Sigmoid colon (tissue), 6 donors: ENCODE measurements at regions not wholly inside any gene's neighbourhood (a gene's known extent, or its start where the extent isn't known, plus 50 kb on each side); places are given as distances from the start of the nearest gene placed in this dataset.

Experiments
- DNase-seq: peaks from one replicate; pipeline ENCODE4 v3.0.0-alpha.2; 2019
- H3K27ac ChIP-seq, 4 donors: fragments of 200-600 bp; sonication (generic); one replicate each; pipeline ENCODE4 v1.5.1; 2016 to 2019; ENCODE audit warnings: mild to moderate bottlenecking in 1 of 4
- H3K27me3 ChIP-seq, 3 donors: fragments of 200-600 bp; sonication (generic); one replicate each; pipeline ENCODE4 v1.5.1; 2019; ENCODE audit warnings: mild to moderate bottlenecking in 1 of 3
- H3K36me3 ChIP-seq, 4 donors: fragments of 200-600 bp; sonication (generic); one replicate each; pipeline ENCODE4 v1.5.1; 2016 to 2019
- H3K4me1 ChIP-seq, 4 donors: fragments of 200-600 bp; sonication (generic); one replicate each; pipeline ENCODE4 v1.5.1; 2017 to 2019
- H3K4me3 ChIP-seq, 4 donors: fragments of 200-600 bp; sonication (generic); one replicate each; pipeline ENCODE4 v1.5.1; 2017 to 2019; ENCODE audit warnings: mild to moderate bottlenecking in 2 of 4, moderate library complexity in 1 of 4
- H3K9me3 ChIP-seq, 4 donors: fragments of 200-600 bp in 3 of 4; sonication (generic) in 3 of 4; one replicate each; pipeline versions ENCODE4 v1.5.1 to v1.6.1; 2013 to 2019
- EP300 ChIP-seq, 4 donors: sonication (generic); formaldehyde crosslinking; IDR thresholded peaks; one replicate each; pipeline ENCODE4 v1.6.1; 2017; ENCODE audit warnings: antibody characterized with exemption in 4 of 4
- POLR2A ChIP-seq, 2 donors: fragments of 450-650 bp; IDR thresholded peaks; one replicate each; pipeline ENCODE4 v1.6.1; 2016; ENCODE audit warnings: antibody characterized with exemption in 2 of 2, mild to moderate bottlenecking in 2 of 2, moderate library complexity in 2 of 2
- POLR2AphosphoS5 ChIP-seq, 4 donors: sonication (generic); formaldehyde crosslinking; IDR thresholded peaks; one replicate each; pipeline ENCODE4 v1.6.1; 2017; ENCODE audit warnings: antibody characterized with exemption in 4 of 4
- WGBS, 2 donors: extraction: QIAGEN DNeasy Blood & Tissue Kit; methylation state at CpG; one replicate each; pipeline ENCODE4 v1.1.7; 2013; 5-methylcytosine and 5-hydroxymethylcytosine counted together
- intact Hi-C: fragments of 100-400 bp; cut with DNase I; formaldehyde crosslinking; loops from one replicate; pipeline ENCODE4 v1.15.1; 2023
- TF ChIP-seq, protein P1 (sequence below), 4 experiments: fragments of 450-650 bp in 3 of 4; fragments of 200-600 bp in 1 of 4; IDR thresholded peaks; one replicate each; pipeline ENCODE4 v1.5.1; 2016 to 2019; ENCODE audit warnings: antibody characterized with exemption in 4 of 4, mild to moderate bottlenecking in 3 of 4, moderate library complexity in 2 of 4
- donor health status: healthy with polysubstance abuse.
- donor health status: healthy.

- WGBS, 2 donors = 91 to 96% methylated on average over 1 of the region's 1 CpG
- no peaks in the 10 kb centered on the region for H3K27me3 ChIP-seq
- no peaks in the 10 kb centered on the region for H3K9me3 ChIP-seq
- DNase-seq = no peak
- intact Hi-C loops = no loop called here
- no peak overlapping the region for H3K27ac ChIP-seq
- no peak overlapping the region for H3K4me3 ChIP-seq
- no peaks in the 10 kb centered on the region for H3K36me3 ChIP-seq
- H3K4me1 ChIP-seq = no peaks in the 10 kb centered on the region
- no peak for TF ChIP-seq EP300 (IDR thresholded peaks at IDR 0.05)
- TF ChIP-seq POLR2AphosphoS5 (IDR thresholded peaks at IDR 0.05) = no peak
- no peak for TF ChIP-seq POLR2A (IDR thresholded peaks at IDR 0.05)
- TF ChIP-seq, protein P1, sequence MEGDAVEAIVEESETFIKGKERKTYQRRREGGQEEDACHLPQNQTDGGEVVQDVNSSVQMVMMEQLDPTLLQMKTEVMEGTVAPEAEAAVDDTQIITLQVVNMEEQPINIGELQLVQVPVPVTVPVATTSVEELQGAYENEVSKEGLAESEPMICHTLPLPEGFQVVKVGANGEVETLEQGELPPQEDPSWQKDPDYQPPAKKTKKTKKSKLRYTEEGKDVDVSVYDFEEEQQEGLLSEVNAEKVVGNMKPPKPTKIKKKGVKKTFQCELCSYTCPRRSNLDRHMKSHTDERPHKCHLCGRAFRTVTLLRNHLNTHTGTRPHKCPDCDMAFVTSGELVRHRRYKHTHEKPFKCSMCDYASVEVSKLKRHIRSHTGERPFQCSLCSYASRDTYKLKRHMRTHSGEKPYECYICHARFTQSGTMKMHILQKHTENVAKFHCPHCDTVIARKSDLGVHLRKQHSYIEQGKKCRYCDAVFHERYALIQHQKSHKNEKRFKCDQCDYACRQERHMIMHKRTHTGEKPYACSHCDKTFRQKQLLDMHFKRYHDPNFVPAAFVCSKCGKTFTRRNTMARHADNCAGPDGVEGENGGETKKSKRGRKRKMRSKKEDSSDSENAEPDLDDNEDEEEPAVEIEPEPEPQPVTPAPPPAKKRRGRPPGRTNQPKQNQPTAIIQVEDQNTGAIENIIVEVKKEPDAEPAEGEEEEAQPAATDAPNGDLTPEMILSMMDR (IDR thresholded peaks at IDR 0.05) = no peak
Observed at GRCh38 chr6:129955584-129955983, 62.8 kb upstream of the L3MBTL3 start.

- 84 to 85% methylated on average over 8 of the region's 8 CpGs for WGBS, 2 donors
- no peaks in the 10 kb centered on the region for H3K9me3 ChIP-seq
- no peak overlapping the region for H3K27ac ChIP-seq
- no peaks in the 10 kb centered on the region for H3K27me3 ChIP-seq
- DNase-seq = no peak
- H3K4me3 ChIP-seq = no peak overlapping the region
- H3K4me1 ChIP-seq = no peaks in the 10 kb centered on the region
- intact Hi-C loops = no loop called here
- TF ChIP-seq POLR2A (IDR thresholded peaks at IDR 0.05) (no peak), EP300 (IDR thresholded peaks at IDR 0.05) (no peak), POLR2AphosphoS5 (IDR thresholded peaks at IDR 0.05) (no peak)
- TF ChIP-seq, protein P1 (IDR thresholded peaks at IDR 0.05) = no peak
- H3K36me3 ChIP-seq = no peaks in the 10 kb centered on the region
Observed at GRCh38 chr6:129954749-129955431, 63.5 kb upstream of the L3MBTL3 start.

DNA sequence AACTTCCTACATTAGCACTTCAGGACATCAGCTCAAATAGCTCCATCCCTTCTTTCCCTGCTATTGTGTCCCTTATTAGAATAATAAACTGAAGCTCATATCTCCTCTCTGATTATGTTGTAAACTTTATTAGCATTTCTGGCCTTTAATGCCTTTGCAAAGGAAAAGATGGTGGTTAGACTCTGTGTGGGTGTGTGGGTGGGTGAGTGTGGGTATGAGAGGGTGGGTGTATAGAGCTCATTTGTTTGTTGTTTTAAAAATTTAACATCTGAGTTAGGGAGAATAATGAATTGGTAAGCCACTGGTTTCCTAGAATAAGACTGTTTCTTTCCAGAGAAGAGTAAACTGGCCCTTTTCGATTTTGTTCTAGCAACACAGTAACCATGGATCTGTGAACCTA lies 70.6 kb upstream of the L3MBTL3 start:
- WGBS, 2 donors = 77 to 87% methylated on average over 1 of the region's 1 CpG
- no peak overlapping the region for H3K4me3 ChIP-seq
- no peaks in the 10 kb centered on the region for H3K9me3 ChIP-seq
- no peak for DNase-seq
- no peaks in the 10 kb centered on the region for H3K27me3 ChIP-seq
- intact Hi-C loops = no loop called here
- TF ChIP-seq EP300 (IDR thresholded peaks at IDR 0.05) (no peak), POLR2AphosphoS5 (IDR thresholded peaks at IDR 0.05) (no peak), POLR2A (IDR thresholded peaks at IDR 0.05) (no peak)
- TF ChIP-seq, protein P1 (IDR thresholded peaks at IDR 0.05) = no peak
- H3K4me1 ChIP-seq = no peaks in the 10 kb centered on the region
- no peaks in the 10 kb centered on the region for H3K36me3 ChIP-seq
- no peak overlapping the region for H3K27ac ChIP-seq

DNA sequence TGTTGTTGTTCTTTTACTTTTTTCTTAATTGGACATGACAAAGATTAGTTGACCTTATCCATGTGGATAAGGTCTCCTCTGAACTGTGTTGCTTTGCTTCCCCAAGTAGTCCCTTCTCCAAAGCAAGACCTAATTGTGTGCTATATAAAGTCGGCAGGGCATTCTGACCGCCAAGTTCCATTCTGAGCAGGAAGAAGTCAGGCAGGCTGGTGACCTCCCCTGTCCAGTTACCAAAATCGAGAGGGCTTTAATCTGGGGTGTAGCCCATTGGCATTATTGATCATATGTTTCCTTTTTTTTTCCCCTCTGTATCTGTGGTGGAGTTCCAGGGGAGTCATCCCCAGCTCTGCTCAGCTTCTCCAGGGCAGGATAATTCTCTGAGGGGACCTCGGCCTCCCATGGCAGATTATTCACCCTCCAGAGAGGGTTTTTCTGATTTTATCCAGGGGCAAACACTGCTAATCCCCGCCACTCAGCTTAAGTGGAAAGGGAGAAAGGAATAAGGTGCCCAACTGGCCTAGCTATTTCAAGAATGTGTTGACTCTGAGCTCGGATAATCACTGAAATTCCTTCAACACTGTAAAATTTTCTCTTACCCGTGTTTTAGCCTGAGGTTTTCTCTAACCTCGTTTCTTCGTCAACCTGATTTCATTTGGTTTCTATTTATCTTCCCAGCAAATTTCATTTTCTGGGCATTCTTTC lies 71.8 kb upstream of the L3MBTL3 start:
- no peaks in the 10 kb centered on the region for H3K9me3 ChIP-seq
- no peaks in the 10 kb centered on the region for H3K27me3 ChIP-seq
- intact Hi-C loops = no loop called here
- H3K27ac ChIP-seq = no peak overlapping the region
- H3K36me3 ChIP-seq = no peaks in the 10 kb centered on the region
- no peak overlapping the region for H3K4me3 ChIP-seq
- H3K4me1 ChIP-seq = no peaks in the 10 kb centered on the region
- TF ChIP-seq, protein P1 (IDR thresholded peaks at IDR 0.05) = no peak
- TF ChIP-seq POLR2AphosphoS5 (IDR thresholded peaks at IDR 0.05) (no peak), POLR2A (IDR thresholded peaks at IDR 0.05) (no peak), EP300 (IDR thresholded peaks at IDR 0.05) (no peak)
- 71 to 76% methylated on average over 9 of the region's 9 CpGs for WGBS, 2 donors
- no peak for DNase-seq
